Body of pancreas (tissue), 4 donors: ENCODE measurements at regions not wholly inside any gene's neighbourhood (a gene's known extent, or its start where the extent isn't known, plus 50 kb on each side); places are given as distances from the start of the nearest gene placed in this dataset.
"Not testable (repeated sequence)": the region's sequence is repeated elsewhere in the genome, so short reads cannot be mapped to it uniquely, and the experiment has no call there.

Experiments
- ATAC-seq: fragments of 150-250 bp; one replicate; pipeline ENCODE4 v1.9.1; 2016
- DNase-seq, 4 donors: peaks; one replicate each; pipeline ENCODE4 v3.0.0-alpha.2; 2019
- H3K27ac ChIP-seq, 4 donors: fragments of 200-600 bp; sonication (generic); 1 replicate in 3 of 4; 2 replicates in 1 of 4; pipeline versions ENCODE4 v1.5.1 to v1.6.1; 2016 to 2019; ENCODE audit warnings: mild to moderate bottlenecking in 1 of 4, mixed read lengths in 1 of 4, moderate library complexity in 1 of 4
- H3K27me3 ChIP-seq, 2 donors: fragments of 200-600 bp; sonication (generic); one replicate each; pipeline ENCODE4 v1.6.0; 2016; ENCODE audit warnings: mild to moderate bottlenecking in 1 of 2
- H3K36me3 ChIP-seq, 2 donors: fragments of 200-600 bp; sonication (generic); replicated peaks in 1 of 2; 2 replicates each; pipeline ENCODE4 v1.5.1; 2016; ENCODE audit warnings: low read depth in 2 of 2; ENCODE audit not compliant: insufficient read depth in 1 of 2
- H3K4me1 ChIP-seq: fragments of 200-600 bp; sonication (generic); one replicate; pipeline ENCODE4 v1.6.0; 2016
- H3K4me3 ChIP-seq, 2 donors: fragments of 200-600 bp; sonication (generic); 1 replicate in 1 of 2; 2 replicates in 1 of 2; pipeline ENCODE4 v1.5.1; 2016 to 2019
- H3K9me3 ChIP-seq, 3 donors: fragments of 200-600 bp; sonication (generic); 1 replicate in 2 of 3; 2 replicates in 1 of 3; pipeline ENCODE4 v1.5.1; 2016
- POLR2A ChIP-seq, 3 donors: fragments of 450-650 bp; IDR thresholded peaks; one replicate each; pipeline ENCODE4 v1.6.1; 2016; ENCODE audit warnings: antibody characterized with exemption in 3 of 3, mild to moderate bottlenecking in 2 of 3
- WGBS, 2 donors: methylation state at CpG; one replicate each; pipeline ENCODE4 v1.1.5; 2017; 5-methylcytosine and 5-hydroxymethylcytosine counted together
- intact Hi-C: fragments of 100-400 bp; cut with DNase I; formaldehyde crosslinking; loops from one replicate; pipeline ENCODE4 v1.15.1; 2023
- TF ChIP-seq, protein P1 (sequence below), 7 experiments: fragments of 450-650 bp in 4 of 7; fragments of 200-600 bp in 3 of 7; sonication (generic) in 3 of 7; IDR thresholded peaks; one replicate each; pipeline ENCODE4 v1.5.1; 2016 to 2019; ENCODE audit warnings: antibody characterized with exemption in 7 of 7

DNA sequence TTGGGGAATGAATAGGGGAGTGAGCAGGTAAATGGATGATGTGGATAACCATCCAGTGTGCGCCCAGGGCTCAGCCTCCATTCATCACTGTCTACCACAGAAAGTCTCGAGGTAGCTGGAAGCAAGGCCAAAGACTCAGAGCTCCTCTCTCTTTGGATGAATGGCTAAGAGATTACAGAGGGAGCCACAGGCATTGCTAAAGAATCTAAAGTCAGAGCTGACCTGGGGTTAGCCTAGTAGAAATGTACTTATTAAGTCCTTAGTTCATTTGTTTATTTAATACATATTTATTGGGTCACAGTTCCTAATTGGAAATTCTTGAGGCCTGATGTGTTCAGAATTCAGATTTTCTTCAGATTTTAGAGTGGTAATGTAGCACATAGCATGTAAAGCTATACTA lies 88.7 kb upstream of the HPF1 start:
- ATAC-seq = no peak
- no peaks in the 10 kb centered on the region for H3K9me3 ChIP-seq
- intact Hi-C loops = no loop called here
- 78 to 79% methylated on average over 2 of the region's 2 CpGs for WGBS, 2 donors
- no peaks in the 10 kb centered on the region for H3K36me3 ChIP-seq
- no peak overlapping the region for H3K4me3 ChIP-seq
- H3K27me3 ChIP-seq = no peaks in the 10 kb centered on the region
- TF ChIP-seq POLR2A (IDR thresholded peaks at IDR 0.05) = no peak
- TF ChIP-seq, protein P1, sequence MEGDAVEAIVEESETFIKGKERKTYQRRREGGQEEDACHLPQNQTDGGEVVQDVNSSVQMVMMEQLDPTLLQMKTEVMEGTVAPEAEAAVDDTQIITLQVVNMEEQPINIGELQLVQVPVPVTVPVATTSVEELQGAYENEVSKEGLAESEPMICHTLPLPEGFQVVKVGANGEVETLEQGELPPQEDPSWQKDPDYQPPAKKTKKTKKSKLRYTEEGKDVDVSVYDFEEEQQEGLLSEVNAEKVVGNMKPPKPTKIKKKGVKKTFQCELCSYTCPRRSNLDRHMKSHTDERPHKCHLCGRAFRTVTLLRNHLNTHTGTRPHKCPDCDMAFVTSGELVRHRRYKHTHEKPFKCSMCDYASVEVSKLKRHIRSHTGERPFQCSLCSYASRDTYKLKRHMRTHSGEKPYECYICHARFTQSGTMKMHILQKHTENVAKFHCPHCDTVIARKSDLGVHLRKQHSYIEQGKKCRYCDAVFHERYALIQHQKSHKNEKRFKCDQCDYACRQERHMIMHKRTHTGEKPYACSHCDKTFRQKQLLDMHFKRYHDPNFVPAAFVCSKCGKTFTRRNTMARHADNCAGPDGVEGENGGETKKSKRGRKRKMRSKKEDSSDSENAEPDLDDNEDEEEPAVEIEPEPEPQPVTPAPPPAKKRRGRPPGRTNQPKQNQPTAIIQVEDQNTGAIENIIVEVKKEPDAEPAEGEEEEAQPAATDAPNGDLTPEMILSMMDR (IDR thresholded peaks at IDR 0.05) = no peak
- no peaks in the 10 kb centered on the region for H3K4me1 ChIP-seq
- DNase-seq = no peak
- H3K27ac ChIP-seq = no peak overlapping the region

DNA sequence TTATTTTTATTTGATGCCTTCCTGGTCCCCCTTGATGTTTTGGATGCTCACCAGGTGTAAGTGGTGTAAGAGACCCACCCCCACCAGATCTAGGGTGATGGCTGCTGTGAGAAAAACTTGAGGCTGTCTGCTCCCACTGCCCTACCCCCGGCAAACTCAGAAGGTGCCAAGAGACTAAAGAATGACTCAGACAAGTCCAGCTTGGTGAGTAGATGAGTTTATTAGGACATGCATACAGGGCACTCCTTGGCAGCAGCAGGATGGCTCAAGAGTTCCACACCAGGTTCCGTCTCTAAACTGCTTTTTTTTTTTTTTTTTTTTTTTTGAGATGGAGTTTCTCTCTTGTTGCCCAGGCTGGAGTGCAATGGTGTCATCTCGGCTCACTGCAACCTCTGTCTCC lies 84.0 kb upstream of the HPF1 start:
- no peaks in the 10 kb centered on the region for H3K4me1 ChIP-seq
- no peak overlapping the region for H3K4me3 ChIP-seq
- ATAC-seq = no peak
- intact Hi-C loops = no loop called here
- TF ChIP-seq, protein P1 (IDR thresholded peaks at IDR 0.05) = no peak
- TF ChIP-seq POLR2A (IDR thresholded peaks at IDR 0.05) = no peak
- no peak for DNase-seq
- no peaks in the 10 kb centered on the region for H3K27me3 ChIP-seq
- no peaks in the 10 kb centered on the region for H3K36me3 ChIP-seq
- H3K9me3 ChIP-seq = no peaks in the 10 kb centered on the region
- WGBS, 2 donors = 65 to 83% methylated on average over 3 of the region's 3 CpGs
- no peak overlapping the region for H3K27ac ChIP-seq

DNA sequence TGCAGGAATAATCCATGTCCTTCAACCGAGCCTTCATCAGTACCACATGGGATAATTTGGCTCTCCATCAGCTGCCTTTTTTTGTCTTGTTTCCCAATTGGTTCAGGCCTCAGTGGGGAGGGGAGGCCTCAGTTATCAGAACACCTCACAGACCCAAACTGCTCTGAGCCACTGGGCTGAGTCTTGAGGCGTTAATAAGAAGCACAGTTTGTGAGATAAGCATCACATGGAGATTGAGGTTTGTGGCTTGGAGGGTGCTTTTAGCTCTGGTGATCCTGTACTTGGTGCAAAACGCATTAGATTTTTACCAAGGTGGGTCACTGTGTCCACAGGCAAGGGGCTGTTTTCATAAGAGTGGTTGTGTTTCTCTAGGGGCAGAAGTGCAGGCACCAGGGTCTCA lies 82.8 kb upstream of the HPF1 start:
- H3K36me3 ChIP-seq = no peaks in the 10 kb centered on the region
- ATAC-seq = no peak
- intact Hi-C loops = no loop called here
- no peaks in the 10 kb centered on the region for H3K4me1 ChIP-seq
- H3K27ac ChIP-seq = no peak overlapping the region
- no peak for DNase-seq
- H3K9me3 ChIP-seq = no peaks in the 10 kb centered on the region
- 26 to 48% methylated on average over 3 of the region's 3 CpGs for WGBS, 2 donors
- H3K4me3 ChIP-seq = no peak overlapping the region
- H3K27me3 ChIP-seq = no peaks in the 10 kb centered on the region
- TF ChIP-seq, protein P1 (IDR thresholded peaks at IDR 0.05) = no peak
- no peak for TF ChIP-seq POLR2A (IDR thresholded peaks at IDR 0.05)

DNA sequence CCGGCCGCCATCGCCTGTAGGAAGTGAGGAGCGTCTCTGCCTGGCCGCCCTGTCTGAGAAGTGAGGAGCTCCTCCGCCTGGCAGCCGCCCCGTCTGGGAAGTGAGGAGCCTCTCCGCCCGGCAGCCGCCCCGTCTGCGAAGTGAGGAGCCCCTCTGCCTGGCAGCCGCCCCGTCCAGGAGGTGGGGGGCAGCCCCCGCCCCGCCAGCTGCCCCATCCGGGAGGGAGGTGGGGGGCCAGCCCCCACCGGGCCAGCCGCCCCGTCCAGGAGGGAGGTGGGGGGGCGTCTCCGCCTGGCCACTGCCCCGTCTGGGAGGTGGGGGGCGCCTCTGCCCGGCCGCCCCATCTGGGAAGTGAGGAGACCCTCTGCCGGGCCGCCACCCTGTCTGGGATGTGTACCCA lies 70.6 kb upstream of the HPF1 start:
- H3K27ac ChIP-seq, H3K4me3 ChIP-seq, H3K9me3 ChIP-seq, intact Hi-C loops, DNase-seq, H3K27me3 ChIP-seq, H3K4me1 ChIP-seq, H3K36me3 ChIP-seq, ATAC-seq: not testable (repeated sequence)
- 85 to 95% methylated on average over 20 of the region's 29 CpGs for WGBS, 2 donors

DNA sequence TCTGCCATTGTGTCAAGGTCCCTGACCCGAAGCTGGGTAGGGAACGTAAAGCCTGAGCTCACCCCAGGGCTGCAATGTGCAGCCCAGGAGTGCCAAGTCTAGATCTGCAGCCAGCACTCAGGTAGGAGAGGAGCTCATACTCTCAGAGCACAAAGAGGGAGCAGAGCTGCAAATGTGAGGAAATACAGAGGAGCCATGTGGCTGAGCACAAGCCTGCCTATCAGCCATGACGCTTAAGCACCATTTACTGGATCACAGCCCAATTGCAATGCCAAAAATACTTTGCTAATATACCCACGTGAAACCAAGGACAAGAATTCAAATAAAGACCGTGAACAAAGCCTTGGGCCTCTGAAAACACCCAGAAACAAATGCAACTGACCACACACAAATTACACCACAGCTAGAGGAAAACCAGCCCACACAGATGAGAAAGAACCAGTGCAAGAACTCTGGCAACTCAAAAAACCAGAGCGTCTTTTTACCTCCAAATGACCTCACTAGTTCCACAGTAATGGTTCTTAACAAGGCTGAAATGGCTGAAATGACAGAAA lies 69.0 kb upstream of the HPF1 start:
- intact Hi-C loops = no loop called here
- Histone ChIP-seq H3K36me3 (no peaks in the 10 kb centered on the region), H3K9me3 (no peaks in the 10 kb centered on the region), H3K27ac (no peak overlapping the region), H3K4me1 (no peaks in the 10 kb centered on the region), H3K4me3 (no peak overlapping the region), H3K27me3 (no peaks in the 10 kb centered on the region)
- TF ChIP-seq, protein P1 (IDR thresholded peaks at IDR 0.05) = no peak
- TF ChIP-seq POLR2A (IDR thresholded peaks at IDR 0.05) = no peak
- ATAC-seq = no peak
- no peak for DNase-seq
- 46 to 50% methylated on average over 6 of the region's 6 CpGs for WGBS, 2 donors
